MG63 (cell line): ENCODE measurements at regions not wholly inside any gene's neighbourhood (a gene's known extent, or its start where the extent isn't known, plus 50 kb on each side); places are given as distances from the start of the nearest gene placed in this dataset.

Experiments
- DNase-seq: peaks from one replicate; pipeline ENCODE4 v3.0.0-alpha.2; 2020
- H3K27me3 ChIP-seq: fragments of 250-450 bp; sonication (Bioruptor Pico); 2 replicates; pipeline ENCODE4 v1.5.1; 2020; ENCODE audit warnings: mild to moderate bottlenecking, moderate library complexity
- H3K36me3 ChIP-seq: fragments of 250-450 bp; sonication (Bioruptor Pico); 2 replicates; pipeline ENCODE4 v1.5.1; 2020; ENCODE audit warnings: mild to moderate bottlenecking, moderate library complexity
- H3K4me3 ChIP-seq: fragments of 250-450 bp; sonication (Bioruptor Pico); 2 replicates; pipeline ENCODE4 v1.5.1; 2020; ENCODE audit warnings: mild to moderate bottlenecking, moderate library complexity
- H3K9me3 ChIP-seq: fragments of 250-450 bp; sonication (Bioruptor Pico); 2 replicates; pipeline ENCODE4 v1.5.1; 2020; ENCODE audit warnings: mild to moderate bottlenecking, moderate library complexity

GRCh38 chr6:168129292-168130167 lies 50.5 kb upstream of the FRMD1 start:
- DNase-seq = no peak
- Histone ChIP-seq H3K27me3 (no peaks in the 10 kb centered on the region), H3K36me3 (no peaks in the 10 kb centered on the region), H3K4me3 (no peak overlapping the region), H3K9me3 (no peaks in the 10 kb centered on the region)

GRCh38 chr6:168128631-168129291 lies 49.7 kb upstream of the FRMD1 start:
- DNase-seq = no peak
- Histone ChIP-seq H3K4me3 (no peak overlapping the region), H3K36me3 (no peaks in the 10 kb centered on the region), H3K9me3 (no peaks in the 10 kb centered on the region), H3K27me3 (no peaks in the 10 kb centered on the region)
